C4-2B (cell line): ENCODE measurements at regions not wholly inside any gene's neighbourhood (a gene's known extent, or its start where the extent isn't known, plus 50 kb on each side); places are given as distances from the start of the nearest gene placed in this dataset.
"Not testable (repeated sequence)": the region's sequence is repeated elsewhere in the genome, so short reads cannot be mapped to it uniquely, and the experiment has no call there.

Experiments
- H3K27ac ChIP-seq: fragments of 450-650 bp; 2 replicates; pipeline ENCODE4 v1.5.1; 2017
- ZFX ChIP-seq: fragments of 450-650 bp; IDR thresholded peaks from 2 replicates; pipeline ENCODE4 v1.6.1; 2017
- TF ChIP-seq, protein P1 (sequence below): fragments of 450-650 bp; conservative IDR thresholded peaks from 2 replicates; pipeline ENCODE4 v1.5.1; 2017; ENCODE audit warnings: mild to moderate bottlenecking

DNA sequence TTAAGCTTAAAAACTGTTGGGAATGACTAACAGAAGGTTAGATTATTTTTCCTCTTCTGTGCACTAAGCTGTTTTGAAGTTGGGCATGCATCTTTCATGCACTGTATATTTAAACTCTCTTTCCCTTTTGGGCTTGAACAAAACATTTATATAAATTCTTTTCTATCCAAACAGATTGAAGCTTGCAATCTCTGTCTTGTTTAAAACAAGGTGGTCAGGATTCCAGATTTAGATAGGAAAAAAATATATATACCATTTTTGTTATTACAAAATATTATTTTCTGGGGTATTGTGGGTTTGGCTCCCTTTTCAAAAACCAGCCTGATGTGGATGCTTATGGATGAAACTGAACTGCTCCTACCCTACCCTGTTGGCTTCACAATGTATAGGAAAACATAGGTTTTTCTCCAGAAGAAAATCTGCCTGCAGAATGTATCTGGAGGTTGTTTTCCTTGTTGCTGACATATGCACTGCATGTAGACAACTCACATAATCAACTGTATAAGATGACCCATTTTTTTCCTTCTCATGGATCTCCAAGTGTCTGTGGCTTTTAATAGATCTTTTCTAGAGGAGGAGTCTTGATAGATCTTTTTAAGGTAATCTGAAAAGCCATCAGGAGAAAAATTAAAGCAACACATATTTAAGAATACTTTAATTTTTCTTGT is 146.3 kb downstream of the PRL start:
- H3K27ac ChIP-seq = no peak overlapping the region
- TF ChIP-seq, protein P1, sequence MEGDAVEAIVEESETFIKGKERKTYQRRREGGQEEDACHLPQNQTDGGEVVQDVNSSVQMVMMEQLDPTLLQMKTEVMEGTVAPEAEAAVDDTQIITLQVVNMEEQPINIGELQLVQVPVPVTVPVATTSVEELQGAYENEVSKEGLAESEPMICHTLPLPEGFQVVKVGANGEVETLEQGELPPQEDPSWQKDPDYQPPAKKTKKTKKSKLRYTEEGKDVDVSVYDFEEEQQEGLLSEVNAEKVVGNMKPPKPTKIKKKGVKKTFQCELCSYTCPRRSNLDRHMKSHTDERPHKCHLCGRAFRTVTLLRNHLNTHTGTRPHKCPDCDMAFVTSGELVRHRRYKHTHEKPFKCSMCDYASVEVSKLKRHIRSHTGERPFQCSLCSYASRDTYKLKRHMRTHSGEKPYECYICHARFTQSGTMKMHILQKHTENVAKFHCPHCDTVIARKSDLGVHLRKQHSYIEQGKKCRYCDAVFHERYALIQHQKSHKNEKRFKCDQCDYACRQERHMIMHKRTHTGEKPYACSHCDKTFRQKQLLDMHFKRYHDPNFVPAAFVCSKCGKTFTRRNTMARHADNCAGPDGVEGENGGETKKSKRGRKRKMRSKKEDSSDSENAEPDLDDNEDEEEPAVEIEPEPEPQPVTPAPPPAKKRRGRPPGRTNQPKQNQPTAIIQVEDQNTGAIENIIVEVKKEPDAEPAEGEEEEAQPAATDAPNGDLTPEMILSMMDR = no peak
- no peak for TF ChIP-seq ZFX

DNA sequence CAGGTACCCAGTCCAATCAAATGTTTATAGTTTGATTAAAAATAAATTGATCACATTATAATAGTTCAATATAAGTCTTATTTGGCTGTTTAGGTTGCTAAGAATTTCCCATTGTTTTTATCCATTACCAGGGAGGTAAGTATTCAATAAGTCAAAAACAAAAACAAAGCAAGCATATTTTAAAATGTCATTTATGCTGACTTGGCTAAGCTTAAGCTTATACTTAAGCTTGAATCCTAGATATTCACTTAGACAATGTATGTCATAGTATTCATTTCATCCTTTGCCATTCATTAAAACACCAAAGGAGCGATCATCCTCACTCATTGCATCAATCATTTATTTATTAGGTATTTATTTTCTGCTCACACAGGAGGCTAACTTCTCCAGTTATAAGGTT is 144.9 kb downstream of the PRL start:
- no peak for TF ChIP-seq ZFX
- TF ChIP-seq, protein P1 = no peak
- no peak overlapping the region for H3K27ac ChIP-seq

DNA sequence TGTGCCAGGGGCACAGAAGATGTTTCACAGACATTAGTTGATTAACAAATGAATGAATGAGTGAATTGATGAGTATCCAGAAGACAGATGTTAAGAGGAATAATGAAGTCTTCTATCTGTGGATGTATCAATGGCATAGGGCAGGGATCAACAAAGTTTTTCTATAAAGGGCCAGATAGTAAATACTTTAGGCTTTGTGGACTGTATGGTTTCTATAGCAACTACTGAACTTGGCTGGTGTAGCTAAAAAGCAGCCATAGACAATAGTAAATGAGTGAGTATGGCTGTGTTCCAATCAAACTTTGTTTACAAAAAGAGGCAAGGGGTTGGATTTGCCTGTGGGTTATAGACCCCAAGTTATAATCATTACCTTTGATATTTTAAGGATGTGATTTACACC is 144.0 kb downstream of the PRL start:
- TF ChIP-seq ZFX = no peak
- TF ChIP-seq, protein P1 = no peak

DNA sequence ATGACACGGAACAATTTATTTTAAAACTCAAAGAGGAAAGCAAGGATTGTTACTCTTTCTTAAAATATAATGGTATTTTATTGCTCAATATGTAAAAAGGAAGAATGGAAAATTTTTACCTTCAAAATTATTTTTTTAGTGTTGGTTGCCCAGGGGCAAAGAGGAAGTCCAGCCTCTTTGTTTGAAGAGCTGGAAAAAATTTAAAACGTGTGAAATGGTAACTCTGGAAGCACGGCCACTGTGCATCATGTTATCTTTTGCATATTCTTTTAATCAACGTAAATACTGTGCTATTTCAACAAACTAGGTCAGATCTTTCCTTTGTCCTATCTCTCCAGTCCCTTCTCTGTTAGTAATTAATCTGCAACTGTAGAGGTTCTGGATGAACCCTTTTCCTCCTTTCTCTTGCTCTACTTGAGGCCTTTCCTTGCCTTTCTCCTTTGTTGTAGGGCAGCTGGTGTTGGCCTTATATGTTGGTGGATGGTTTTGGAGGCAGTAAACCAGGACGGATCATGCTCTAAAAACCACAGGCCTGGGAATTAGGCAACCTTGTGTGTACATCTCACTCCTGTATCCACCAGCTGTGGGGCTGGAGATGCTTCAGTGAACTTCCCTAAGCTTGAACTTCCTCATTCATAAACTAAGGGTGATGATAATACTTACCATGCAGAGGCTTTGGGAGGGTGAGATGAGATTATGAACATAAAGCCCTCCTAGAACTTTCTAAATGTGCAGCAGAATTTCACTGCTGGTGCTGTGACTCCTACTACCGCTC is 143.3 kb downstream of the PRL start:
- H3K27ac ChIP-seq = no peak overlapping the region
- no peak for TF ChIP-seq ZFX
- TF ChIP-seq, protein P1 = no peak

More for the DNA sequence above, 144.0 kb downstream of the PRL start:
- H3K27ac ChIP-seq = no peak overlapping the region

DNA sequence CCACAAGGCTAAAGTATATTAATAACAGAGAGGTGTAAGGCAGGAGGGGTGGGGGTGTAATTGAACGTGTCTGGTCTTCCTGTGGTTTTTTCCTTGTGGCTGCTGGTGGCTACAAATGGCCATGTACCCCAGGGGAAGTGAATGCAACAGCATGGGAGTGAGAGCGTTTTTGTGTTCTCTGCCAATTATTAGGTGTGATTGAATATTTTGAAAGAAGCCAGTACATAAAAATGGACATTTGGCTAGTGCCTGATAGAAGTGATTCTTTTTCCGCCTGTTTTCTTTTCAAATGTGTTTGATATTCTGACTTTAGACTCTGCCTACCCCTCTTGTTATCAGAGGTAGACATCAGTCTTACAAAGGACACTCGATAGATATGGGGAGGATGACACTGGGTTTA is 141.3 kb downstream of the PRL start:
- TF ChIP-seq ZFX = no peak
- TF ChIP-seq, protein P1 = no peak
- H3K27ac ChIP-seq = no peak overlapping the region

DNA sequence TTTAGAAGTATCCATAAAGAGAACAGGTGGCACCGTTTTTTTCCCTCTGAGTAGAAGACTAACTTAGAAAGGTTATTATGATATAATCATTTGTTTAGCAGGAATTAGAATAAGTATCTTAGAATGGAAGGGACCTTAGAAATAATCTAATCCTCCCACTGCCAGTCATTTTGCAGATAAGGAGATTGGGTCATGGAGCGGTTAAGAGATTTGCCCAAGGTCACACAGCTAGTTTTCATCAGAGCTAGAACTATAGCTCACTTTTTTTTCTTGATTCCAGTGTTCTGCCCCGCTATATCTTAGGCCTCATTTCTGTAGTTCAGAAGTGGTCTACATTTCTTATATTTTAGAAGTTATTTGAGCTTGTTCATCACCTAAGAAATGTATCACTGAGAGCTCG is 139.6 kb downstream of the PRL start:
- TF ChIP-seq, protein P1 = no peak
- TF ChIP-seq ZFX = no peak

DNA sequence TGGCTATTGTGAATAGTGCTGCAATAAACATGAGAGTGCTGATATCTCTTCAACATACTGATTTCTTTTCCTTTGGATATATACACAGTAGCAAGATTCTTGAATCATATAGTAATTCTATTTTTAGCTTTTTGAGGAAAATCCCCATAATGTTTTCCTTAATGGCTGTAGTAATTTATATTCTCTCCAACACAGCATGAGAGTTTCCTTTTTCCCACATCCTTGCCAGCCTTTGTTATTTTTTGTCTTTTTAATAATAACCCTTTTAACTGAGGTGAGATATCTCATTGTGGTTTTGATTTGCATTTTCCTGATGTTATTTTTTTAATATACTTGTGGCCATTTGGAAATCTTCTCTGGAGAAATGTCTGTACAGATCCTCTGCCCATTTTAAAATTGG is 132.6 kb downstream of the PRL start:
- H3K27ac ChIP-seq = no peak overlapping the region
- no peak for TF ChIP-seq ZFX
- TF ChIP-seq, protein P1 = no peak

More for the DNA sequence above, 139.6 kb downstream of the PRL start:
- no peak overlapping the region for H3K27ac ChIP-seq

DNA sequence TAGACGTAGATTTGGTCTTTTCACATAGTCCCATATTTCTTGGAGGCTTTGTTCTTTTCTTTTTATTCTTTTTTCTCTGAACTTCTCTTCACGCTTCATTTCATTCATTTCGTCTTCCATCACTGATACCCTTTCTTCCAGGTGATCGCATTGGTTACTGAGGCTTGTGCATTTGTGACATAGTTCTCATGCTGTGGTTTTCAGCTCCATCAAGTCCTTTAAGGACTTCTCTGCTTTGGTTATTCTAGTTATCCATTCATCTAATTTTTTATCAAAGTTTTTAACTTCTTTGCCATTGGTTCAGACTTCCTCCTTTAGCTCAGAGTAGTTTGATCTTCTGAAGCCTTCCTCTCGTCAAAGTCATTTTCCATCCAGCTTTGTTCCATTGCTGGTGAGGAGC is 125.8 kb downstream of the PRL start:
- not testable (repeated sequence) for H3K27ac ChIP-seq

DNA sequence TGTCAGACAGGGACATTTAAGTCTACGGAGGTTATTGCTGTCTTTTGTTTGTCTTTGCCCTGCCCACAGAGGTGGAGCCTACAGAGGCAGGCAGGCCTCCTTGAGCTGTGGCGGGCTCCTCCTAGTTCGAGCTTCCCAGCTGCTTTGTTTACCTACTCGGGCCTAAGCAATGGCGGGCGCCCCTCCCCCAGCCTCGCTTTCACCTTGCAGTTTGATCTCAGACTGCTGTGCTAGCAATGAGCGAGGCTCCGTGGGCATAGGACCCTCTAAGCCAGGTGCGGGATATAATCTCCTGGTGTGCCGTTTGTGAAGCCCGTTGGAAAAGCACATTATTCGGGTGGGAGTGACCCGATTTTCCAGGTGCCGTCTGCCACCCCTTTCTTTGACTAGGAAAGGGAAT is 125.0 kb downstream of the PRL start:
- H3K27ac ChIP-seq = not testable (repeated sequence)
